ENCODE measurements at regions not wholly inside any gene's neighbourhood (a gene's known extent, or its start where the extent isn't known, plus 50 kb on each side); places are given as distances from the start of the nearest gene placed in this dataset.

- TF ChIP-seq CTCF (conservative IDR thresholded peaks at IDR 0.05; ENCODE audit: low read depth, low read length) = no peak
- no peaks in the 10 kb centered on the region for H3K79me2 ChIP-seq (ENCODE audit: insufficient read depth, low read depth)
- no peaks in the 10 kb centered on the region for H3K36me3 ChIP-seq (ENCODE audit: insufficient read depth)
- H3K4me2 ChIP-seq = no peak overlapping the region
- no peak overlapping the region for H3K27ac ChIP-seq
- no peak overlapping the region for H3K4me3 ChIP-seq (IDR thresholded peaks at IDR 0.05; ENCODE audit: insufficient read depth, low read depth, low read length)
- no peaks in the 10 kb centered on the region for H4K20me1 ChIP-seq (ENCODE audit: insufficient read depth)
- no peaks in the 10 kb centered on the region for H3K27me3 ChIP-seq (ENCODE audit: insufficient read depth, low read depth)
- H2AFZ ChIP-seq (ENCODE audit: low read depth) = no peak overlapping the region
- H3K4me1 ChIP-seq (ENCODE audit: low read depth, poor library complexity, severe bottlenecking) = no peaks in the 10 kb centered on the region
- no peak overlapping the region for H3K9ac ChIP-seq
These were observed 103.3 kb upstream of the ADAMTS19 start for GRCh38 chr5:129356846-129357245.

DNA sequence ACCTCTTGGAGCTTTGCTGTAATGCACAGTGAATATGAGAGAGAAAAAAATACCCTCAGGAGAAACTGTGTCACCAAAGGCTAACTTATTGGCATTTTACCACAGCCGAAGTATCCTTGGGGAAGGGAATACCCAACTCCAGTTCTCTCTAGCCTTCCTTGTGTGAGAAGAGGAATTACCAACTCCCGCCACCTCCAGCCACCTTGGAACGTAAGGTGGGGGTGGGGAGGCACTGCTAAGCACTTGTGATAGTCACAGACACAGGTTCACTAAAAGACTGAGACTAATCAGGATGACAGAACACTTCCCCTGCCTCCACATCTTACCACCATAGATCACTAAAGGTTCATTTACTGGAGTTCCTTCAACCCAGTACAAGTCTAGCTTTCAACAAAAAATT lies 102.0 kb upstream of the ADAMTS19 start:
- no peak overlapping the region for H3K4me2 ChIP-seq
- H4K20me1 ChIP-seq (ENCODE audit: insufficient read depth) = no peaks in the 10 kb centered on the region
- no peak overlapping the region for H2AFZ ChIP-seq (ENCODE audit: low read depth)
- no peaks in the 10 kb centered on the region for H3K79me2 ChIP-seq (ENCODE audit: insufficient read depth, low read depth)
- no peaks in the 10 kb centered on the region for H3K4me1 ChIP-seq (ENCODE audit: low read depth, poor library complexity, severe bottlenecking)
- H3K9ac ChIP-seq = no peak overlapping the region
- H3K27ac ChIP-seq = no peak overlapping the region
- H3K27me3 ChIP-seq (ENCODE audit: insufficient read depth, low read depth) = no peaks in the 10 kb centered on the region
- H3K4me3 ChIP-seq (IDR thresholded peaks at IDR 0.05; ENCODE audit: insufficient read depth, low read depth, low read length) = no peak overlapping the region
- no peak for TF ChIP-seq CTCF (conservative IDR thresholded peaks at IDR 0.05; ENCODE audit: low read depth, low read length)
- H3K36me3 ChIP-seq (ENCODE audit: insufficient read depth) = no peaks in the 10 kb centered on the region

GRCh38 chr5:129359450-129359849 lies 100.6 kb upstream of the ADAMTS19 start:
- Histone ChIP-seq H3K27me3 (ENCODE audit: insufficient read depth, low read depth) (no peaks in the 10 kb centered on the region), H3K79me2 (ENCODE audit: insufficient read depth, low read depth) (no peaks in the 10 kb centered on the region), H3K9ac (no peak overlapping the region), H2AFZ (ENCODE audit: low read depth) (no peak overlapping the region), H3K36me3 (ENCODE audit: insufficient read depth) (no peaks in the 10 kb centered on the region), H3K4me3 (IDR thresholded peaks at IDR 0.05; ENCODE audit: insufficient read depth, low read depth, low read length) (no peak overlapping the region), H3K4me2 (no peak overlapping the region), H3K4me1 (ENCODE audit: low read depth, poor library complexity, severe bottlenecking) (no peaks in the 10 kb centered on the region), H3K27ac (no peak overlapping the region), H4K20me1 (ENCODE audit: insufficient read depth) (no peaks in the 10 kb centered on the region)
- TF ChIP-seq CTCF (conservative IDR thresholded peaks at IDR 0.05; ENCODE audit: low read depth, low read length) = no peak

DNA sequence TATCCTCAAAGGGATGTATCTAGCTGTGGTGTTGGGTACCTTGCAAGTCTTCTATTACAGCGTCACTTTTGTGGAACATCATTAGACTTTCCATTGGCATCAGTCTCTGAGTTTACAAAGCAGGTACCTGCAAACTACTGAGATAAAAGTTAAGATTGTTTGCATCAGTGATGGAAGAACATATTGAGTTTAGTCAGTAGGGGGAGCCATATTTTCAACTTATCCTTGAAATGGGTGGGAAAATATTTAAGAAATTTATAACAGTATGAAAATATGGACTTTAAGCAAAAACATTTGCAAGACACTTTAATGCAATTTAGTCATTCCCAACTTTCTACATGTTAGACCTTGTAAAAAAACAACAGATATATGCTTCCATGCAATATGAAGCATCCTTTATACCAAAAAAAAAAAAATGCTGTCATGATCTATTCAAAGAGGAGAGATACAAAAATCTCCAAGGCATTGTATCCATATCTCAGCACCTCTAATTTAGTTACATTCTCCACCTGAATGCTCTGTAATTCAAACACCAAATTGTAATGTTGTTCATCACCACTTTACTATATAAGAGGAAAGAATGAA lies 98.6 kb upstream of the ADAMTS19 start:
- Histone ChIP-seq H3K4me1 (ENCODE audit: low read depth, poor library complexity, severe bottlenecking) (no peaks in the 10 kb centered on the region), H3K9ac (no peak overlapping the region), H3K36me3 (ENCODE audit: insufficient read depth) (no peaks in the 10 kb centered on the region), H3K4me3 (IDR thresholded peaks at IDR 0.05; ENCODE audit: insufficient read depth, low read depth, low read length) (no peak overlapping the region), H3K27ac (no peak overlapping the region), H3K79me2 (ENCODE audit: insufficient read depth, low read depth) (no peaks in the 10 kb centered on the region), H4K20me1 (ENCODE audit: insufficient read depth) (no peaks in the 10 kb centered on the region), H3K27me3 (ENCODE audit: insufficient read depth, low read depth) (no peaks in the 10 kb centered on the region), H3K4me2 (no peak overlapping the region), H2AFZ (ENCODE audit: low read depth) (no peak overlapping the region)
- TF ChIP-seq CTCF (conservative IDR thresholded peaks at IDR 0.05; ENCODE audit: low read depth, low read length) = peak; percentile 79

All from KMS-11 (cell line).